ENCODE measurements at regions not wholly inside any gene's neighbourhood (a gene's known extent, or its start where the extent isn't known, plus 50 kb on each side); places are given as distances from the start of the nearest gene placed in this dataset.

DNA sequence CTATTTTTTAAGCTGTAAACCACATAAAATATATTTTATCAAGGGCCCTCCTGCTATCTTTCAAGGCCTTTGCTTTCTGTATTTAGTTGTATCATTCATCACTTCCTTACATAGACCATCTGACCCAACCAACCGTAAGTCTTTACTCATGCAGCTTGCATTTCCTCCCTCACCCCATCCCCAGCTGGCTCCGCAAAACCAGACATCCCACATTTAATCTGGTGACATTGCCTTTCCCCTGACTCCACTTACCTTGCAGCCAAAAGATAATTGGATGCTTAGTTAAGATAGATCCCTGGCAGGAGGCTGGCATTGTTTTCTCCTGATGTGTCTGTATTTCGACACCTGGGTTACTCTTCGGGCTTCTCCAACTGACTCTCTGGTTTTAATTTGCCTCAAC, 183.7 kb upstream of the LDB2 start:
- DNase-seq (ENCODE audit: low spot score) = no peak
- TF ChIP-seq, protein P1, sequence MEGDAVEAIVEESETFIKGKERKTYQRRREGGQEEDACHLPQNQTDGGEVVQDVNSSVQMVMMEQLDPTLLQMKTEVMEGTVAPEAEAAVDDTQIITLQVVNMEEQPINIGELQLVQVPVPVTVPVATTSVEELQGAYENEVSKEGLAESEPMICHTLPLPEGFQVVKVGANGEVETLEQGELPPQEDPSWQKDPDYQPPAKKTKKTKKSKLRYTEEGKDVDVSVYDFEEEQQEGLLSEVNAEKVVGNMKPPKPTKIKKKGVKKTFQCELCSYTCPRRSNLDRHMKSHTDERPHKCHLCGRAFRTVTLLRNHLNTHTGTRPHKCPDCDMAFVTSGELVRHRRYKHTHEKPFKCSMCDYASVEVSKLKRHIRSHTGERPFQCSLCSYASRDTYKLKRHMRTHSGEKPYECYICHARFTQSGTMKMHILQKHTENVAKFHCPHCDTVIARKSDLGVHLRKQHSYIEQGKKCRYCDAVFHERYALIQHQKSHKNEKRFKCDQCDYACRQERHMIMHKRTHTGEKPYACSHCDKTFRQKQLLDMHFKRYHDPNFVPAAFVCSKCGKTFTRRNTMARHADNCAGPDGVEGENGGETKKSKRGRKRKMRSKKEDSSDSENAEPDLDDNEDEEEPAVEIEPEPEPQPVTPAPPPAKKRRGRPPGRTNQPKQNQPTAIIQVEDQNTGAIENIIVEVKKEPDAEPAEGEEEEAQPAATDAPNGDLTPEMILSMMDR (IDR thresholded peaks at IDR 0.05; ENCODE audit: borderline replicate concordance, control extremely low read depth, extremely low read depth, insufficient read depth, missing control alignments) = no peak
- in situ Hi-C loops (cut with MboI; ENCODE audit: low sequenced_read_pairs, unreplicated experiment) = no loop called here

DNA sequence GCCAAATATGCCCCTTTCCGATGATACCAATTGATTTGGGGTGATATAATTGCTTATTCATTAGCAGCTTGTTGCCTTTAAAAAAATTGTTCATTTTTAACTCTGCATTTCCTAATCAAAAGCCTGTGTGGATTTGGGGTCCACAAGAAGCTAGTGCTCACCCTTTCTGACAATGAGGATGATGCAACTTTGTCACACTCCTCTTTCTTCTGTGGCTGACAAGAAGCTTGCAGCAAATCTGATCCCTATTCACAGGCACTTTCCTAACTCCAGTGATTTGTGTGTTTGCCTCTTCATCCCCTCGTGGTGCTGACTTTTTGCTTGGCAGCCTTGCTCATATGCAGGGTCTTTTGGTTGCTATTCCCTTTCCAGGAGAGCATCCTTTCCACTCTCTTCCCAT, 182.7 kb upstream of the LDB2 start:
- TF ChIP-seq, protein P1 (IDR thresholded peaks at IDR 0.05; ENCODE audit: borderline replicate concordance, control extremely low read depth, extremely low read depth, insufficient read depth, missing control alignments) = no peak
- DNase-seq (ENCODE audit: low spot score) = no peak
- in situ Hi-C loops (cut with MboI; ENCODE audit: low sequenced_read_pairs, unreplicated experiment) = no loop called here

DNA sequence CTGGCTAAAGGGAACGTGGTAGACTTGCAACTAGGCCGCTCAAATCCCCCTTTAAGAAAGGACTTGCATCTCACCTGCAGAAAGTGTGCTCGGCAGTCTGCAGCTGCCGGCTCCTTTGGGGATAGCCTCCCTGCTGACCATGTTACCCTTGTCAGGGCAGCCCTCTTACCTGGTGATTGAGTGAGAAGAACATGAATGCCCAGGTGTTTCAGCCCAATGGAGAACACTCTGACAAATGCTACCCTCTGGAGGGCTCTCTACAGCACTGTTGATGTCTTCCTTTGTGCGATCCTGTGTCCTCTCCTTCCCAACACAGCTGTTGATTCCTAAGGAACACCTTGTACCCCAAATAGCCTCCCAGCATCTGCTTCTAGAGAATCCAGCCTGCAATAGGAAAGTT, 178.7 kb upstream of the LDB2 start:
- in situ Hi-C loops (cut with MboI; ENCODE audit: low sequenced_read_pairs, unreplicated experiment) = no loop called here
- TF ChIP-seq, protein P1 (IDR thresholded peaks at IDR 0.05; ENCODE audit: borderline replicate concordance, control extremely low read depth, extremely low read depth, insufficient read depth, missing control alignments) = no peak
- no peak for DNase-seq (ENCODE audit: low spot score)

DNA sequence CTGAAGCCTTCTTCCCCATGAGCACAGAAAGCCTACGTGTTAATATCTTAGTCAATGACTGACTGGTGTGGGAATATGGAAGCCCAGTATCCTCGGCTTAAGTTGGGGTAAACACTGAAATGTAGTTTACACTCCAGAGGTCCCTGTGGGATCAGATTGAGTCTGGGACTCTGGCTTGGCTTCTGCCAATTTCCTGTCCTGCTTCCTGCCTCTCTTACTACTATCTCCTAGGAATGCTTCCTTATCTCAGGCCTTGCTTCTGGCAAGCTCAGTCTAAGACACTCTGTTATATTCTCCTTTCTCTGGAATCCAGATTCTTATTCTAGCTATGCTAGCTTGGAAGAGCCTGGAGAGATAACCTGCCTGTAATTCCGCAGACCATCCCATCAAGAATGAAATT, 174.0 kb upstream of the LDB2 start:
- in situ Hi-C loops (cut with MboI; ENCODE audit: low sequenced_read_pairs, unreplicated experiment) = no loop called here
- no peak for DNase-seq (ENCODE audit: low spot score)
- TF ChIP-seq, protein P1 (IDR thresholded peaks at IDR 0.05; ENCODE audit: borderline replicate concordance, control extremely low read depth, extremely low read depth, insufficient read depth, missing control alignments) = no peak

DNA sequence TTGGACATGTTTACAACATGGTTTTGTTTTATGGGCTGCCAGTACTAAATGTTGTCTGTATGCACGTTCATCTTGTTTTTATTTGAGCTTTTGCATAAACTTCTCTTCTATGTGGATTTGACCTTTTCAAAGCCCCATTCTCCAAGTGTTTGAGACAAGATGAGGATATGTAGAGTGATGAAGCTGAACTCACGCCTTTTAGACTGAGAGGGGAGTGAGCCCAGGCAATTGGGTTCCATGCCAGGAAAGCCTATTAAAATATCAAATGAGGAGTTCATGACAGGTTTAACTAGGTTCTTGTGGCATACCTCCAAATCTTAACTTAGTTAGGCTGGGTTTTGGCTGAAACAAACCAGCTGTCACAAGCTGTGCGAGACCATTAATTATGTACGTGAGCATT, 170.4 kb upstream of the LDB2 start:
- in situ Hi-C loops (cut with MboI; ENCODE audit: low sequenced_read_pairs, unreplicated experiment) = no loop called here
- TF ChIP-seq, protein P1 (IDR thresholded peaks at IDR 0.05; ENCODE audit: borderline replicate concordance, control extremely low read depth, extremely low read depth, insufficient read depth, missing control alignments) = no peak
- DNase-seq (ENCODE audit: low spot score) = no peak

DNA sequence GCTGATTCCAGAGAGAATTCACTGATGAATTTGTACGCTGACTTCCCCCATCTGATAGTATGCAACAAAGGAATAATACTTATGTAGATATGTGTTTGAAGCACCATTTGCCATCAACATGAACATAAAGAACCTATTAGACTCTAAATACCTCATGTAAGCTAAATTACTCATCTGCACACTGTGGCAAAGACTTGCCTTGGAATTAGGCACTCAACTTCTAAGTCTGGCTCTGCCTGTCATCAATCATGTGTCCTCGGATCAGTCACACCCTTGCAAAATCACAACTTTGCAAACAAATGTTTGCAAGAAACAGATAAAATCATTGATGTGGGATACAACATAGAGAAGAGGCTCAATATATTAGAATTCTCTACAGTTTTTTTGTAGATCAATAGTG, 169.9 kb upstream of the LDB2 start:
- DNase-seq (ENCODE audit: low spot score) = no peak
- in situ Hi-C loops (cut with MboI; ENCODE audit: low sequenced_read_pairs, unreplicated experiment) = no loop called here
- TF ChIP-seq, protein P1 (IDR thresholded peaks at IDR 0.05; ENCODE audit: borderline replicate concordance, control extremely low read depth, extremely low read depth, insufficient read depth, missing control alignments) = no peak

DNA sequence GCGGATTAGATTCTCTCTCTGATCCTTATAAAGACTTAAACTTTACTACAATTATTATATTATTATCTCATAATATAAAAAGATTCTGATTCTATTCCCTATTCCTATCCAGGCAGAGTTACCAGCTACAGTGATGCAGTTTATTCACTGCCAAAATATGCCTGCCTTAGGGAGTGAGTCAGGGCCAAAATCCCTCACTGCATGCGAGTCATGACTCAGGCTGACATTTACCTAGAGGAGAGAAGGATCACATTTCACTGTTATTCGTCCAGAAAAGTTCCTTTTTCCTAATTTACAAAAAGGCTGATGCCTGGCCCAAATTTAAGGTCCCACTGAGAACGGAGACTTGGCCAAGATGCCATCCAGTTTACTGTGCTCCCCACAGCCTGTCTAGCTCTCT, 168.5 kb upstream of the LDB2 start:
- DNase-seq (ENCODE audit: low spot score) = no peak
- in situ Hi-C loops (cut with MboI; ENCODE audit: low sequenced_read_pairs, unreplicated experiment) = no loop called here
- TF ChIP-seq, protein P1 (IDR thresholded peaks at IDR 0.05; ENCODE audit: borderline replicate concordance, control extremely low read depth, extremely low read depth, insufficient read depth, missing control alignments) = no peak
